HG02678 (cell line): ENCODE measurements at regions not wholly inside any gene's neighbourhood (a gene's known extent, or its start where the extent isn't known, plus 50 kb on each side); places are given as distances from the start of the nearest gene placed in this dataset.

Source experiments
- ATAC-seq: cut with Tn5 transposase; IDR thresholded peaks from one replicate; pipeline ENCODE4 v1.9.1; 2021; ENCODE audit warnings: mild to moderate bottlenecking, moderate library complexity; ENCODE audit not compliant: unreplicated experiment

- no peak for ATAC-seq
Measured at GRCh38 chr11:45449036-45449601, 163.0 kb upstream of the SYT13 start.

- no peak for ATAC-seq
Measured at GRCh38 chr11:45448561-45448960, 162.4 kb upstream of the SYT13 start.

- ATAC-seq = no peak
Measured at GRCh38 chr11:45446998-45447397, 160.9 kb upstream of the SYT13 start.

GRCh38 chr11:45446434-45446833 lies 160.3 kb upstream of the SYT13 start:
- ATAC-seq = no peak

GRCh38 chr11:45444796-45445195 lies 158.7 kb upstream of the SYT13 start:
- no peak for ATAC-seq

DNA sequence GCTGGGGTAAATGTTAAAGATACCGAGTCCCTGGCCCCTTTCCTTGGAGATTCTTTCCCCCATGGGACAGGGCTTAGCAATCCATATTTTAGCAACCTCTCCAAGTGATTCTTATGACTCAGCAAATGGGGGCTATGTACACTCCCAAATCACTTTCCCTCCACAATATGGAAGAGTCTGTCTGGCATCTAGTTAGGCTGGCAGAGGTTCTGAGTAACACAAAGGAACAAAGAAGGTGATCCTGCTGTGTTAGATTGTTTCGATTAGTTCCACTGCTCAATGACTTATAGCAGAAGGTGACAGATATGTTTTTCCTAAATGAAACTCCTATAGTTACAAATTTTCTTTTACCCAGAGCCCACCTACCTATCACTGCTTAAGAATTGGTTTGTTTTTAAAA lies 154.0 kb upstream of the SYT13 start:
- ATAC-seq = no peak

- no peak for ATAC-seq
Measured at GRCh38 chr11:45436966-45437365, 150.8 kb upstream of the SYT13 start.

DNA sequence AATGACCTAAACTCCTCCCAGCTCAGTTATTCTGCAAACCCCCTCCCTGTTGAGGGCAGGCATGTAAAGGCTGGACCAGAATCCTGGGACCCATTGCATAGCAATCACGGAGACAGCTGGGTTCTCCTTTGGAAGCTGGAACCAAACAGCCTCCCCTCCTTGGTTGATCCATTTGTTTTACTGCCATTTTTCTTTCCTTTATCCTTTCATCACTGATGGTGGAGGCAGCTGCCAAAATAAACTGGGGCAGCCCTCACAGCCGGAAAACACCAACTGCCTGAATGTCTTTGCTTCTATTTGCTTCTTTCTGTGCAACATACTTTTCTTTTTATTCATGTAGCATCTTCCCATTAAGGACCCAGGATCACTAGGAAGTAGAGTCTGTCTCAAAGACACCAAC lies 150.0 kb upstream of the SYT13 start:
- ATAC-seq = no peak

GRCh38 chr11:45435706-45436105 lies 149.6 kb upstream of the SYT13 start:
- no peak for ATAC-seq

- ATAC-seq = no peak
Measured at GRCh38 chr11:45432910-45433309, 146.8 kb upstream of the SYT13 start.

GRCh38 chr11:45432100-45432499 lies 146.0 kb upstream of the SYT13 start:
- no peak for ATAC-seq

GRCh38 chr11:45431046-45432018 lies 145.2 kb upstream of the SYT13 start:
- ATAC-seq = no peak

GRCh38 chr11:45430361-45430760 lies 144.2 kb upstream of the SYT13 start:
- ATAC-seq = no peak

DNA sequence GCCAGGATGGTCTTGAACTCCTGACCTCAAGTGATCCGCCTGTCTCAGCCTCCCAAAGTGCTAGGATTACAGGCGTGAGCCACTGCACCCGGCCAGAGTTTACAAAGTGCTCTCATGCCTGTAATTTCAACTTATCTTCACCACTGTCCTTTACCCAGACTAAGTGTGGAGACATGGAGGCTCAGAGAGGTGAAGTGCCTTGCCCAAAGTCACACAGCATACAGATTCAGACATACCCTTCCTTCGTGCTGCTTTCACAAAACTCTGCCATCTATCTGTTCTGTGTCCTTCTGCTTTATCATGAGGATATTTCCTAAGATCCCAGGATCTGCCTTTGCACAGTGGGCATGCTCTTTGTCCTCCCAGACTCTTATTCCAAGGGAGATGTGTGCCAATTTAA lies 143.6 kb upstream of the SYT13 start:
- no peak for ATAC-seq

GRCh38 chr11:45428541-45429230 lies 142.5 kb upstream of the SYT13 start:
- ATAC-seq = no peak

DNA sequence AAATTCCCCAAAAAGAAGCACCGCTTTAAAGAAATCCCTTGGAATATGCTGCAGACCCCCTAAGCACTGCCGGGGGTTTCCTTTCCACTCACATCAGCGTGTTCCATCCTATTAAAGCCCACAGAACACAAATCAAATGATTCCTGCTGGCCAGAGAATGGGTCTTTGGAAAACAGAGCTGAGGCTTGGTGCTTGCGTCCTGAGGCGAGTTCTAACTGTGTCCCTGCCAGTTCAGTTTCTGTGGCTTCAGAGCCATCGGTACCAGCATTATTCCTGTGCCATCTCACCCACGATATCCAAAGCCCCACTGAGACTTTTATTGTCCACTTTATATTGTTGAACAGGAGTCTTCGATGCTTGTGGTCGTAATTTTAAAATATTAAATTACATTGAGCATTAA lies 142.0 kb upstream of the SYT13 start:
- no peak for ATAC-seq

GRCh38 chr11:45424411-45425180 lies 138.5 kb upstream of the SYT13 start:
- ATAC-seq = no peak

DNA sequence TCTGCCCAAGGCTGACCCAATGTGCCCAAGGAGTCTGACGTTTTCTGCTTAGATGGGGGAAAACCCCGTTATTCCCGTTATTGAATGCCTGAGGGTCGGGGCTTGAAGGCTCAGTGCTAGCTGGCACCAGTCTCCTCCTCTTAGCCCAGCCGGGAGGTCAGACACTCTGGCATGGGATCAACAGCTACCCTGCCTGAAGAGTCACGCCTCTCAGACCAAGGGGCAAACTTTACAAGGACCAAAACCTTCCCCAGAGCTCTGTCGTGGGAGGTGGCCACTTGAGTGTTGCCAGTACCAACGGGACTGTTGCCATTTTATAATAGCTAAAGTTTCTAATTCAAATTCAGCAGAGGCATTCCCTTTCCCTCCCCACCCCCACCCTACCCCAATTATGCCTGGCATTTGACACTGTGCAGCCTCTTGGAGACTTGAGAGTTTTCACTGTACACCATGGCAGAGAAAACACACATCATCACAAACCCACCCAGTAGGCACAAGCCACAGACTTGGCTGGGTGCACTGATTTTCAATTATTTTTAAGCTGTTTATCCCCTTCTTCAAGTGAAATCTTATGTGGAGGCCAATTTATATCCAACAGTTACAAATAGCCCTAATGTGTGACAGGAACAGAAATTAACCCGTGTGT lies 137.5 kb upstream of the SYT13 start:
- no peak for ATAC-seq

DNA sequence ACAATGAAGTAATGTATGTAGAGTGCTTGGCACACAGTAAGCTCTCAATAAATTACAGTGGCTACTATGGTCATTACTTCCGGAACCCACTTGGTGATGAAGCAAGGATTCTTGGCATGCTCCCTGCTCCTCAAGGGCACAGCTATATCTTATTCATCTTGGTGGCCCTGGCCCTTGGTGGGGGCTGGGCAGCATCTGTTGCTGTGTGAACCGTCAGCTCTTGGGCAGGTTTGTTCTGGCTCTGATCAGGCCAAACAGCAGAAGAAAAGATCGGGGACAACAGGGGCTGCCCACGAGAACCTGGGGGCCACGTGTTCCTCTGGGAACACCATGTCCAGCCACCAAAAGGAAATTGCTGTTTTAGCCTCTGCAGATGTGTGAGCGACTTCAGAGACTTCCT lies 136.9 kb upstream of the SYT13 start:
- ATAC-seq = no peak

- no peak for ATAC-seq
Measured at GRCh38 chr11:45414088-45414487, 127.9 kb upstream of the SYT13 start.
